Lower lobe of right lung (tissue), 2 donors: ENCODE measurements at regions not wholly inside any gene's neighbourhood (a gene's known extent, or its start where the extent isn't known, plus 50 kb on each side); places are given as distances from the start of the nearest gene placed in this dataset.

Source experiments
- ATAC-seq, 2 donors: fragments of 200-7000 bp; cut with Tn5 transposase; one replicate each; pipeline ENCODE4 v1.9.1; 2020 to 2022; ENCODE audit warnings: mild to moderate bottlenecking in 2 of 2, moderate library complexity in 2 of 2
- DNase-seq: peaks from one replicate; pipeline ENCODE4 v3.0.0-alpha.2; 2020
- H3K27ac ChIP-seq: fragments of 200-600 bp; one replicate; pipeline ENCODE4 v1.8.0; 2022
- H3K27me3 ChIP-seq: fragments of 200-600 bp; one replicate; pipeline ENCODE4 v1.8.0; 2022; ENCODE audit warnings: low read depth
- H3K36me3 ChIP-seq: fragments of 200-600 bp; one replicate; pipeline ENCODE4 v1.8.0; 2022; ENCODE audit warnings: mild to moderate bottlenecking
- H3K4me1 ChIP-seq: fragments of 200-600 bp; one replicate; pipeline ENCODE4 v1.8.0; 2022
- H3K4me3 ChIP-seq: fragments of 200-600 bp; one replicate; pipeline ENCODE4 v1.8.0; 2022; ENCODE audit warnings: mild to moderate bottlenecking
- H3K9me3 ChIP-seq: fragments of 200-600 bp; one replicate; pipeline ENCODE4 v1.8.0; 2022
- CTCF ChIP-seq: fragments of 200-600 bp; IDR thresholded peaks from one replicate; pipeline ENCODE4 v1.8.0; 2022; ENCODE audit warnings: antibody characterized with exemption, mild to moderate bottlenecking
- intact Hi-C: fragments of 100-400 bp; cut with DNase I; formaldehyde crosslinking; loops from one replicate; pipeline ENCODE4 v1.11.0; 2022
- donor health status: DM: no; HTN: yes; CAD: no; lungs with severe emphysema.

- no peak overlapping the region for H3K4me3 ChIP-seq
- DNase-seq = no peak
- TF ChIP-seq CTCF = no peak
- no peaks in the 10 kb centered on the region for H3K36me3 ChIP-seq
- H3K4me1 ChIP-seq = no peaks in the 10 kb centered on the region
- H3K9me3 ChIP-seq = no peaks in the 10 kb centered on the region
- H3K27me3 ChIP-seq = peaks cover 4% of the 10 kb centered on the region
- H3K27ac ChIP-seq = no peak overlapping the region
- intact Hi-C loops = no loop called here
- ATAC-seq = no peak
Measured at GRCh38 chr9:135018306-135018915, 69.1 kb upstream of the OLFM1 start.

- Histone ChIP-seq H3K4me1 (no peaks in the 10 kb centered on the region), H3K36me3 (no peaks in the 10 kb centered on the region), H3K27me3 (peaks cover 4% of the 10 kb centered on the region), H3K4me3 (no peak overlapping the region), H3K9me3 (no peaks in the 10 kb centered on the region), H3K27ac (no peak overlapping the region)
- ATAC-seq (no peak), DNase-seq (no peak)
- no peak for TF ChIP-seq CTCF
- intact Hi-C loops = no loop called here
Measured at GRCh38 chr9:135019224-135019623, 68.2 kb upstream of the OLFM1 start.

- Histone ChIP-seq H3K27ac (no peak overlapping the region), H3K27me3 (no peaks in the 10 kb centered on the region), H3K36me3 (no peaks in the 10 kb centered on the region), H3K4me3 (no peak overlapping the region), H3K4me1 (no peaks in the 10 kb centered on the region), H3K9me3 (no peaks in the 10 kb centered on the region)
- intact Hi-C loops = no loop called here
- DNase-seq (no peak), ATAC-seq (no peak)
- no peak for TF ChIP-seq CTCF
Measured at GRCh38 chr9:135020481-135021392, 66.7 kb upstream of the OLFM1 start.

GRCh38 chr9:135021393-135021789, 66.1 kb upstream of the OLFM1 start:
- no peak for TF ChIP-seq CTCF
- H3K27me3 ChIP-seq = no peaks in the 10 kb centered on the region
- no peak for DNase-seq

GRCh38 chr9:135022191-135022870, 65.1 kb upstream of the OLFM1 start:
- Histone ChIP-seq H3K36me3 (no peaks in the 10 kb centered on the region), H3K4me1 (no peaks in the 10 kb centered on the region)

More at GRCh38 chr9:135021393-135021789, 66.1 kb upstream of the OLFM1 start:
- H3K9me3 ChIP-seq = no peaks in the 10 kb centered on the region
- ATAC-seq = no peak
- no peak overlapping the region for H3K27ac ChIP-seq
- H3K4me3 ChIP-seq = no peak overlapping the region
- no peaks in the 10 kb centered on the region for H3K36me3 ChIP-seq
- intact Hi-C loops = no loop called here
- H3K4me1 ChIP-seq = no peaks in the 10 kb centered on the region

More at GRCh38 chr9:135022191-135022870, 65.1 kb upstream of the OLFM1 start:
- no peaks in the 10 kb centered on the region for H3K27me3 ChIP-seq
- no peak for ATAC-seq
- intact Hi-C loops = no loop called here
- no peaks in the 10 kb centered on the region for H3K9me3 ChIP-seq
- H3K4me3 ChIP-seq = no peak overlapping the region
- no peak overlapping the region for H3K27ac ChIP-seq
- DNase-seq = no peak
- TF ChIP-seq CTCF = no peak
